ENCODE measurements at regions not wholly inside any gene's neighbourhood (a gene's known extent, or its start where the extent isn't known, plus 50 kb on each side); places are given as distances from the start of the nearest gene placed in this dataset.
"Not testable (repeated sequence)": the region's sequence is repeated elsewhere in the genome, so short reads cannot be mapped to it uniquely, and the experiment has no call there.

- H3K4me3 Mint-ChIP-seq; H3K4me1 Mint-ChIP-seq; H3K9me3 Mint-ChIP-seq; DNase-seq; H3K36me3 Mint-ChIP-seq; H3K27me3 Mint-ChIP-seq (ENCODE audit: low read depth in 3 of 3); H3K27ac Mint-ChIP-seq: not testable (repeated sequence)
Measured at GRCh38 chr21:5013455-5014304, 5507.7 kb upstream of the TPTE start.

GRCh38 chr21:5015187-5015586 is 5506.2 kb upstream of the TPTE start:
- DNase-seq; H3K27me3 Mint-ChIP-seq (ENCODE audit: low read depth in 3 of 3); H3K9me3 Mint-ChIP-seq; H3K27ac Mint-ChIP-seq; H3K4me3 Mint-ChIP-seq; H3K36me3 Mint-ChIP-seq; H3K4me1 Mint-ChIP-seq: not testable (repeated sequence)

GRCh38 chr21:5019120-5019519 is 5502.3 kb upstream of the TPTE start:
- not testable (repeated sequence) for H3K27me3 Mint-ChIP-seq (ENCODE audit: low read depth in 3 of 3); H3K36me3 Mint-ChIP-seq; H3K4me1 Mint-ChIP-seq; H3K9me3 Mint-ChIP-seq; H3K4me3 Mint-ChIP-seq; H3K27ac Mint-ChIP-seq; DNase-seq

GRCh38 chr21:5021815-5022214 is 5499.6 kb upstream of the TPTE start:
- H3K4me3 Mint-ChIP-seq, H3K9me3 Mint-ChIP-seq: not testable (repeated sequence)

GRCh38 chr21:5022254-5022653 is 5499.1 kb upstream of the TPTE start:
- not testable (repeated sequence) for DNase-seq; H3K4me3 Mint-ChIP-seq; H3K9me3 Mint-ChIP-seq; H3K27me3 Mint-ChIP-seq (ENCODE audit: low read depth in 3 of 3); H3K4me1 Mint-ChIP-seq; H3K27ac Mint-ChIP-seq; H3K36me3 Mint-ChIP-seq

More at GRCh38 chr21:5021815-5022214, 5499.6 kb upstream of the TPTE start:
- H3K4me1 Mint-ChIP-seq; H3K36me3 Mint-ChIP-seq; H3K27ac Mint-ChIP-seq; DNase-seq; H3K27me3 Mint-ChIP-seq (ENCODE audit: low read depth in 3 of 3): not testable (repeated sequence)

GRCh38 chr21:5022748-5023147 is 5498.6 kb upstream of the TPTE start:
- H3K27me3 Mint-ChIP-seq (ENCODE audit: low read depth in 3 of 3); DNase-seq; H3K9me3 Mint-ChIP-seq; H3K36me3 Mint-ChIP-seq; H3K27ac Mint-ChIP-seq; H3K4me1 Mint-ChIP-seq; H3K4me3 Mint-ChIP-seq: not testable (repeated sequence)

- H3K27me3 Mint-ChIP-seq (ENCODE audit: low read depth in 3 of 3); H3K27ac Mint-ChIP-seq; H3K4me3 Mint-ChIP-seq; DNase-seq; H3K36me3 Mint-ChIP-seq; H3K9me3 Mint-ChIP-seq; H3K4me1 Mint-ChIP-seq: not testable (repeated sequence)
Measured at GRCh38 chr21:5035147-5035546, 5486.2 kb upstream of the TPTE start.

GRCh38 chr21:5035587-5035986 is 5485.8 kb upstream of the TPTE start:
- H3K9me3 Mint-ChIP-seq; DNase-seq; H3K4me3 Mint-ChIP-seq; H3K27ac Mint-ChIP-seq; H3K4me1 Mint-ChIP-seq; H3K27me3 Mint-ChIP-seq (ENCODE audit: low read depth in 3 of 3); H3K36me3 Mint-ChIP-seq: not testable (repeated sequence)

GRCh38 chr21:5037606-5038331 is 5483.6 kb upstream of the TPTE start:
- H3K27ac Mint-ChIP-seq; H3K9me3 Mint-ChIP-seq; H3K4me1 Mint-ChIP-seq; DNase-seq; H3K4me3 Mint-ChIP-seq; H3K27me3 Mint-ChIP-seq (ENCODE audit: low read depth in 3 of 3); H3K36me3 Mint-ChIP-seq: not testable (repeated sequence)

GRCh38 chr21:5039926-5040325 is 5481.5 kb upstream of the TPTE start:
- H3K27me3 Mint-ChIP-seq (ENCODE audit: low read depth in 3 of 3); H3K4me1 Mint-ChIP-seq; H3K27ac Mint-ChIP-seq; H3K4me3 Mint-ChIP-seq; DNase-seq; H3K9me3 Mint-ChIP-seq; H3K36me3 Mint-ChIP-seq: not testable (repeated sequence)

GRCh38 chr21:5042583-5042982 is 5478.8 kb upstream of the TPTE start:
- not testable (repeated sequence) for H3K4me1 Mint-ChIP-seq; H3K36me3 Mint-ChIP-seq; DNase-seq; H3K27me3 Mint-ChIP-seq (ENCODE audit: low read depth in 3 of 3); H3K4me3 Mint-ChIP-seq; H3K9me3 Mint-ChIP-seq; H3K27ac Mint-ChIP-seq

- H3K4me3 Mint-ChIP-seq; H3K4me1 Mint-ChIP-seq; H3K9me3 Mint-ChIP-seq; DNase-seq; H3K27me3 Mint-ChIP-seq (ENCODE audit: low read depth in 3 of 3); H3K27ac Mint-ChIP-seq; H3K36me3 Mint-ChIP-seq: not testable (repeated sequence)
Measured at GRCh38 chr21:5044812-5045211, 5476.6 kb upstream of the TPTE start.

GRCh38 chr21:5051303-5052018 is 5469.9 kb upstream of the TPTE start:
- H3K4me3 Mint-ChIP-seq; DNase-seq; H3K27ac Mint-ChIP-seq; H3K4me1 Mint-ChIP-seq; H3K9me3 Mint-ChIP-seq; H3K36me3 Mint-ChIP-seq; H3K27me3 Mint-ChIP-seq (ENCODE audit: low read depth in 3 of 3): not testable (repeated sequence)

- DNase-seq, H3K4me1 Mint-ChIP-seq: not testable (repeated sequence)
Measured at GRCh38 chr21:5055027-5055754, 5466.2 kb upstream of the TPTE start.

More at GRCh38 chr21:5055027-5055754, 5466.2 kb upstream of the TPTE start:
- H3K27ac Mint-ChIP-seq; H3K36me3 Mint-ChIP-seq; H3K27me3 Mint-ChIP-seq (ENCODE audit: low read depth in 3 of 3); H3K9me3 Mint-ChIP-seq; H3K4me3 Mint-ChIP-seq: not testable (repeated sequence)

All from immature natural killer cell (primary cell).